Thyroid gland (tissue), 4 donors: ENCODE measurements at regions not wholly inside any gene's neighbourhood (a gene's known extent, or its start where the extent isn't known, plus 50 kb on each side); places are given as distances from the start of the nearest gene placed in this dataset.
"Not testable (repeated sequence)": the region's sequence is repeated elsewhere in the genome, so short reads cannot be mapped to it uniquely, and the experiment has no call there.

ENCODE experiments used
- DNase-seq, 2 donors: peaks; one replicate each; pipeline ENCODE4 v3.0.0-alpha.2; 2019
- H3K27ac ChIP-seq, 3 donors: fragments of 200-600 bp; sonication (generic); 1 replicate in 2 of 3; 2 replicates in 1 of 3; pipeline ENCODE4 v1.5.1; 2016 to 2019; ENCODE audit warnings: mild to moderate bottlenecking in 1 of 3, moderate library complexity in 1 of 3
- H3K27me3 ChIP-seq: fragments of 200-600 bp; sonication (generic); one replicate; pipeline ENCODE4 v1.5.1; 2019
- H3K36me3 ChIP-seq, 2 donors: fragments of 200-600 bp; sonication (generic); one replicate each; pipeline ENCODE4 v1.5.1; 2016 to 2019
- H3K4me1 ChIP-seq, 2 donors: fragments of 200-600 bp; sonication (generic); one replicate each; pipeline ENCODE4 v1.5.1; 2017 to 2019
- H3K4me3 ChIP-seq, 3 donors: fragments of 200-600 bp; sonication (generic); replicated peaks in 1 of 3; 1 replicate in 2 of 3; 2 replicates in 1 of 3; pipeline ENCODE4 v1.5.1; 2016; ENCODE audit warnings: mild to moderate bottlenecking in 1 of 3
- H3K9me3 ChIP-seq: fragments of 200-600 bp; sonication (generic); one replicate; pipeline ENCODE4 v1.5.1; 2017
- POLR2A ChIP-seq, 2 donors: fragments of 450-650 bp; IDR thresholded peaks; one replicate each; pipeline ENCODE4 v1.6.1; 2017; ENCODE audit warnings: antibody characterized with exemption in 2 of 2, mild to moderate bottlenecking in 2 of 2, moderate library complexity in 1 of 2
- WGBS, 2 donors: methylation state at CpG; one replicate each; pipeline ENCODE4 v1.1.5; 2017; 5-methylcytosine and 5-hydroxymethylcytosine counted together
- intact Hi-C: fragments of 100-400 bp; cut with DNase I; formaldehyde crosslinking; loops from one replicate; pipeline ENCODE4 v1.15.1; 2023
- TF ChIP-seq, protein P1 (sequence below), 6 experiments: fragments of 200-600 bp in 3 of 6; fragments of 450-650 bp in 3 of 6; sonication (generic) in 3 of 6; IDR thresholded peaks; one replicate each; pipeline ENCODE4 v1.5.1; 2016 to 2019; ENCODE audit warnings: antibody characterized with exemption in 6 of 6, mild to moderate bottlenecking in 2 of 6, inconsistent platforms in 1 of 6, moderate library complexity in 1 of 6

DNA sequence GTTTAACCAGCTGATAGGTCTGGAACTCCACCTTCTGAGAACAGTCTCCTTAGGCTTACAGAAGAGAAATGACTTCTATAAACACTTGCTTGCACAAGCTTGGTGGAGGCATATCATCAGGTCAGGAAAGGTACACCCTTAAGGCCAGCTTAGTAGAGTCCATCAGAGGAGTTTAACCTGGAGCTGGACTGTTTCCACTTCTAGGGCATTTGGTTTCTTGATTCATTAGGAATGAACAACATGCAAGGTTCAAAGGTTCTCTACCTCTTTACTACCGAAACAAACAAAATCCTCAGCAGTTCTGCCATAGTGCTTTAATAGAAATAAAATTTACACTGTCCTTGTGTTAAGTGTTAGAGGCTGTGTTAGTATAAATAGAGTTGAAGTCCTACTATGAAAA, 171.4 kb upstream of the NPY2R start:
- intact Hi-C loops = no loop called here
- Histone ChIP-seq H3K27ac (no peak overlapping the region), H3K36me3 (no peaks in the 10 kb centered on the region), H3K9me3 (no peaks in the 10 kb centered on the region), H3K27me3 (no peaks in the 10 kb centered on the region), H3K4me3 (no peak overlapping the region), H3K4me1 (no peaks in the 10 kb centered on the region)
- DNase-seq = no peak
- 96% methylated on average over 1 of the region's 1 CpG for WGBS, 2 donors
- TF ChIP-seq, protein P1, sequence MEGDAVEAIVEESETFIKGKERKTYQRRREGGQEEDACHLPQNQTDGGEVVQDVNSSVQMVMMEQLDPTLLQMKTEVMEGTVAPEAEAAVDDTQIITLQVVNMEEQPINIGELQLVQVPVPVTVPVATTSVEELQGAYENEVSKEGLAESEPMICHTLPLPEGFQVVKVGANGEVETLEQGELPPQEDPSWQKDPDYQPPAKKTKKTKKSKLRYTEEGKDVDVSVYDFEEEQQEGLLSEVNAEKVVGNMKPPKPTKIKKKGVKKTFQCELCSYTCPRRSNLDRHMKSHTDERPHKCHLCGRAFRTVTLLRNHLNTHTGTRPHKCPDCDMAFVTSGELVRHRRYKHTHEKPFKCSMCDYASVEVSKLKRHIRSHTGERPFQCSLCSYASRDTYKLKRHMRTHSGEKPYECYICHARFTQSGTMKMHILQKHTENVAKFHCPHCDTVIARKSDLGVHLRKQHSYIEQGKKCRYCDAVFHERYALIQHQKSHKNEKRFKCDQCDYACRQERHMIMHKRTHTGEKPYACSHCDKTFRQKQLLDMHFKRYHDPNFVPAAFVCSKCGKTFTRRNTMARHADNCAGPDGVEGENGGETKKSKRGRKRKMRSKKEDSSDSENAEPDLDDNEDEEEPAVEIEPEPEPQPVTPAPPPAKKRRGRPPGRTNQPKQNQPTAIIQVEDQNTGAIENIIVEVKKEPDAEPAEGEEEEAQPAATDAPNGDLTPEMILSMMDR (IDR thresholded peaks at IDR 0.05) = no peak
- no peak for TF ChIP-seq POLR2A (IDR thresholded peaks at IDR 0.05)

DNA sequence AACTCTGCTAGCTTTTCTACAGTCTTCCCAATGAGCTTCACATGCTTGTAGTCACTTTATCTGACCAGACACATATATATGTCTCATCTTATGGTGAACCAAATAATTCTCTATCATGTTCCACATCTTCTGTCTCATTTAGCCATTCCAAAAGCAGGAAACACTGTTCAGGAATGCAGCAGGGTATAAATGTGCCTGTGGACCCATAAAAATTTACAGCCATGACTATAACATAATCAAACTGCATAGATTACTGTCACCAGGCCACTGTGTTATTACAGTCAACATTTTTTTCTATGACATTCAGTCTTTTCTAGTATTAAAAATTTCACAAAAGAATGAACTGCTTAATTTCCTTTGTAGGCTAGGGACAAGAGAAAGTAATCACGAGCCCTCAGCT, 170.0 kb upstream of the NPY2R start:
- Histone ChIP-seq H3K4me3 (no peak overlapping the region), H3K4me1 (no peaks in the 10 kb centered on the region), H3K27me3 (no peaks in the 10 kb centered on the region), H3K36me3 (no peaks in the 10 kb centered on the region), H3K9me3 (no peaks in the 10 kb centered on the region), H3K27ac (no peak overlapping the region)
- no peak for DNase-seq
- no peak for TF ChIP-seq POLR2A (IDR thresholded peaks at IDR 0.05)
- TF ChIP-seq, protein P1 (IDR thresholded peaks at IDR 0.05) = no peak
- WGBS, 2 donors = 76 to 89% methylated on average over 1 of the region's 1 CpG
- intact Hi-C loops = no loop called here

DNA sequence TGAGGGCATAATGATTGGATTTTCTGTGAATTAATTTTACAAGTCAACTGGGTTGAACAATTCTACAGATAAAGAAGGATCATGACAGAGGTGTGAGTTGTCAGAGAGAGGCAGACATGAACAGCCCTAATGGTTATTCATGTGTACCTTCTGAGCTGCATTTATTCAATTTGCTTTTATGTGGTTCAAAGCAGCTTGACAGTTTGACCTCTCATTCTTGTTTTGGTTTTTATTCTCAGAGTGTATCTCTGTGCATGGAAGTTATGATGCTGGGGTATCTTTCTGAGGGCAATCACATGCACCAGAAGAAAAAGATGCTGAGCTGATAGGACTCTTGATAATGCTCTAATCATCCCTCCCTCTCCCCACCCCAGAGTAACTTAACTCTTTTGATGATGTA, 169.3 kb upstream of the NPY2R start:
- H3K9me3 ChIP-seq = no peaks in the 10 kb centered on the region
- H3K4me3 ChIP-seq = no peak overlapping the region
- H3K36me3 ChIP-seq = no peaks in the 10 kb centered on the region
- no peak overlapping the region for H3K27ac ChIP-seq
- no peaks in the 10 kb centered on the region for H3K4me1 ChIP-seq
- H3K27me3 ChIP-seq = no peaks in the 10 kb centered on the region
- intact Hi-C loops = no loop called here
- TF ChIP-seq, protein P1 (IDR thresholded peaks at IDR 0.05) = no peak
- no peak for TF ChIP-seq POLR2A (IDR thresholded peaks at IDR 0.05)
- DNase-seq = no peak

DNA sequence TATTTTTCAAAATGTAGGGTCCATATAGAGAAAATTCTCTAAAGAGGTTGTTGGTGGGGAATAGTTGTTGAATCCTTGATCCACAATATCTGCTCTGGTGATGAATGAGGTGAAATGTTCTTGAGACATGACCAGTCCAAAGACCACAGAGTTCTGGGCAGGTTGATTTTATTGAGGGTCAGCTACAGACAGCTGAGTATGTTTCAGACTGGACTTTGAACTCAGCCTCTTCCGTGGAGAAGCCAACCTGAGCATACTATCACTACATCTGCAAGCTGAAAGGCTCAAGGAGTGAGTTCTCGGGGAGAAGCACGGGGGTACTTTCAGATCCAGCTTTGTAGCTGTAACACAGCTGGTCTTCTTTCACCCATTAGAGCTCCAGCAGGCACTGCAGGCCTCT, 168.4 kb upstream of the NPY2R start:
- WGBS, 2 donors = 83 to 89% methylated on average over 3 of the region's 3 CpGs
- no peaks in the 10 kb centered on the region for H3K27me3 ChIP-seq
- no peaks in the 10 kb centered on the region for H3K4me1 ChIP-seq
- H3K9me3 ChIP-seq = no peaks in the 10 kb centered on the region
- H3K4me3 ChIP-seq = no peak overlapping the region
- DNase-seq = no peak
- no peak overlapping the region for H3K27ac ChIP-seq
- intact Hi-C loops = no loop called here
- TF ChIP-seq POLR2A (IDR thresholded peaks at IDR 0.05) = no peak
- TF ChIP-seq, protein P1 (IDR thresholded peaks at IDR 0.05) = no peak
- H3K36me3 ChIP-seq = no peaks in the 10 kb centered on the region

DNA sequence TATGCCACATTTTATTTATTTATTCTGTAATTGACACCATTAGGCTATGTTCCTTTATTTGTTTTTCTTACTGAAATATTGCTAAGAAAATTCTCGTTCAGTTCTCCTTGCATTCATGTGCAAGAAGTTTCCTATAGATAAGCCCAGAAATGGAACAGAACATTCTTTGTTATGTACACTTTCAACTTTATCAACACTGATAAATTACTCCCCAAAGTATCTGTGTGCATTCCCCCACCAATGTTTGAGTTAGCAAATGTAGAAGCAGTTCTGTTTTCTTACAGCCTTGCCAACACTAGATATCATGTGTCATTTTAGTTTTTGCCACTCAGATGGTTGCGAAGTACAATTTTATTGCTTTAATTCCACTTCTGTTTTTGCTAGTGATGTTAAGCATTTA, 166.4 kb upstream of the NPY2R start:
- H3K9me3 ChIP-seq = no peaks in the 10 kb centered on the region
- no peaks in the 10 kb centered on the region for H3K4me1 ChIP-seq
- WGBS, 2 donors = 69 to 73% methylated on average over 2 of the region's 2 CpGs
- no peak for DNase-seq
- no peaks in the 10 kb centered on the region for H3K27me3 ChIP-seq
- intact Hi-C loops = no loop called here
- H3K4me3 ChIP-seq = no peak overlapping the region
- no peak for TF ChIP-seq POLR2A (IDR thresholded peaks at IDR 0.05)
- TF ChIP-seq, protein P1 (IDR thresholded peaks at IDR 0.05) = no peak
- no peaks in the 10 kb centered on the region for H3K36me3 ChIP-seq
- H3K27ac ChIP-seq = no peak overlapping the region

DNA sequence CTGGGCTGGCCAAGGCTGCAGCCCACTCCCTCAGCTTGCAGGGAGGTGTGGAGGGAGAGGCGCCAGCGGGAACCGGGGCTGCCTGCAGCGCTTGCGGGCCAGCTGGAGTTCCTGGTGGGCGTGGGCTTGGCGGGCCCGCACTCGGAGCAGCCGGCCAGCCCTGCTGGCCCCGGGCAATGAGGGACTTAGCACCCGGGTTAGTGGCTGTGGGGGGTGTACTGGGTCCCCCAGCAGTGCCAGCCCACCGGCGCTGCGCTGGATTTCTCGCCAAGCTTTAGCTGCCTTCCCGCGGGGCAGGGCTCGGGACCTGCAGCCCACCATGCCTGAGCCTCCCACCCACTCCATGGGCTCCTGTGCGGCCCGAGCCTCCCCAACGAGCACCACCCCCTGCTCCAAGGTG, 164.2 kb upstream of the NPY2R start:
- intact Hi-C loops, H3K9me3 ChIP-seq, H3K27me3 ChIP-seq, H3K4me1 ChIP-seq, H3K27ac ChIP-seq, H3K4me3 ChIP-seq, H3K36me3 ChIP-seq, DNase-seq: not testable (repeated sequence)
- 90 to 98% methylated on average over 6 to 15 of the region's 22 CpGs for WGBS, 2 donors
